ENCODE measurements at regions not wholly inside any gene's neighbourhood (a gene's known extent, or its start where the extent isn't known, plus 50 kb on each side); places are given as distances from the start of the nearest gene placed in this dataset.
"Not testable (repeated sequence)": the region's sequence is repeated elsewhere in the genome, so short reads cannot be mapped to it uniquely, and the experiment has no call there.

GRCh38 chr5:3147405-3147804 lies 395.9 kb upstream of the IRX2 start:
- not testable (repeated sequence) for TF ChIP-seq CTCF (IDR thresholded peaks at IDR 0.05); EZH2 (IDR thresholded peaks at IDR 0.05; ENCODE audit: borderline replicate concordance, insufficient read depth, low read depth, low read length, poor library complexity, severe bottlenecking)
